GM12865 (cell line): ENCODE measurements at regions not wholly inside any gene's neighbourhood (a gene's known extent, or its start where the extent isn't known, plus 50 kb on each side); places are given as distances from the start of the nearest gene placed in this dataset.

Source experiments
- DNase-seq: peaks from one replicate; pipeline ENCODE4 v3.0.0; 2010; ENCODE audit warnings: low read depth
- H3K4me3 ChIP-seq: 2 replicates; pipeline ENCODE4 v1.5.1; 2011; ENCODE audit warnings: mild to moderate bottlenecking, low read depth, low read length, control low read depth
- CTCF ChIP-seq: IDR thresholded peaks from 2 replicates; pipeline ENCODE4 v1.5.1; 2011; ENCODE audit warnings: low read length, control low read depth, low read depth, inconsistent platforms; ENCODE audit not compliant: insufficient read depth; ENCODE audit errors: missing control alignments

- H3K4me3 ChIP-seq = no peak overlapping the region
- TF ChIP-seq CTCF = no peak
- DNase-seq = peak; percentile 6
Measured at GRCh38 chr6:66962082-66962481, 1255.1 kb upstream of the EYS start.

- DNase-seq = no peak
- TF ChIP-seq CTCF = no peak
- no peak overlapping the region for H3K4me3 ChIP-seq
Measured at GRCh38 chr6:66961191-66961590, 1254.2 kb upstream of the EYS start.

GRCh38 chr6:66949191-66949661, 1242.2 kb upstream of the EYS start:
- no peak for DNase-seq
- no peak for TF ChIP-seq CTCF
- H3K4me3 ChIP-seq = no peak overlapping the region

GRCh38 chr6:66948106-66948505, 1241.1 kb upstream of the EYS start:
- DNase-seq = no peak
- TF ChIP-seq CTCF = no peak
- no peak overlapping the region for H3K4me3 ChIP-seq

- H3K4me3 ChIP-seq = no peak overlapping the region
- no peak for TF ChIP-seq CTCF
- DNase-seq = no peak
Measured at GRCh38 chr6:66940003-66940402, 1233.0 kb upstream of the EYS start.

GRCh38 chr6:66937180-66937579, 1230.2 kb upstream of the EYS start:
- no peak for DNase-seq
- TF ChIP-seq CTCF = no peak
- no peak overlapping the region for H3K4me3 ChIP-seq

GRCh38 chr6:66935612-66936011, 1228.6 kb upstream of the EYS start:
- DNase-seq = no peak
- no peak for TF ChIP-seq CTCF
- no peak overlapping the region for H3K4me3 ChIP-seq
